CD14-positive monocyte (primary cell): ENCODE measurements at regions not wholly inside any gene's neighbourhood (a gene's known extent, or its start where the extent isn't known, plus 50 kb on each side); places are given as distances from the start of the nearest gene placed in this dataset.

Experiments used
- DNase-seq, 3 donors: peaks; one replicate each; pipeline ENCODE4 v3.0.0-alpha.2; 2011 to 2022
- H2AFZ ChIP-seq: 2 replicates; pipeline ENCODE4 v1.6.0; 2012; ENCODE audit warnings: mild to moderate bottlenecking, low read depth, low read length, inconsistent platforms; ENCODE audit not compliant: insufficient read depth, poor library complexity, severe bottlenecking
- H3K27ac ChIP-seq, 2 donors: 1 replicate in 1 of 2; 2 replicates in 1 of 2; pipeline ENCODE4 v1.5.1; 2012 to 2013; ENCODE audit warnings: low read length in 2 of 2, control low read depth in 1 of 2, inconsistent platforms in 1 of 2, low read depth in 1 of 2, mild to moderate bottlenecking in 1 of 2
- H3K27me3 ChIP-seq, 2 donors: one replicate each; pipeline versions ENCODE4 v1.6.0 to v1.6.1; 2011 to 2013; ENCODE audit warnings: low read length in 2 of 2; ENCODE audit not compliant: control insufficient read depth in 2 of 2, insufficient read depth in 2 of 2
- H3K36me3 ChIP-seq, 2 donors: replicated peaks in 1 of 2; 1 replicate in 1 of 2; 2 replicates in 1 of 2; pipeline versions ENCODE4 v1.5.1 to v1.6.1; 2012 to 2013; ENCODE audit warnings: low read length in 2 of 2, control low read depth in 1 of 2, inconsistent platforms in 1 of 2, mild to moderate bottlenecking in 1 of 2; ENCODE audit not compliant: insufficient read depth in 2 of 2, control insufficient read depth in 1 of 2
- H3K4me1 ChIP-seq, 2 donors: 1 replicate in 1 of 2; 2 replicates in 1 of 2; pipeline versions ENCODE4 v1.5.1 to v1.6.1; 2012 to 2013; ENCODE audit warnings: low read length in 2 of 2, control low read depth in 1 of 2, inconsistent platforms in 1 of 2, mild to moderate bottlenecking in 1 of 2, moderate library complexity in 1 of 2; ENCODE audit not compliant: insufficient read depth in 2 of 2, control insufficient read depth in 1 of 2
- H3K4me2 ChIP-seq: replicated peaks from 2 replicates; pipeline ENCODE3; 2012; ENCODE audit warnings: low read length, moderate library complexity, mild to moderate bottlenecking; ENCODE audit not compliant: poor library complexity, severe bottlenecking; ENCODE audit errors: extremely low read depth
- H3K4me3 ChIP-seq, 3 experiments: fragments of 200-600 bp in 1 of 3; sonication (generic) in 1 of 3; replicated peaks in 1 of 3; 1 replicate in 2 of 3; 2 replicates in 1 of 3; pipeline ENCODE4 v1.5.1; 2011 to 2013; ENCODE audit warnings: low read length in 3 of 3, mild to moderate bottlenecking in 3 of 3, control low read depth in 2 of 3, low read depth in 2 of 3, inconsistent platforms in 1 of 3, moderate library complexity in 1 of 3
- H3K79me2 ChIP-seq: 2 replicates; pipeline ENCODE4 v1.6.0; 2012; ENCODE audit warnings: mild to moderate bottlenecking, control low read depth, inconsistent platforms, low read length, moderate library complexity; ENCODE audit not compliant: insufficient read depth
- H3K9ac ChIP-seq: 2 replicates; pipeline ENCODE4 v1.6.0; 2017; ENCODE audit warnings: low read length, mild to moderate bottlenecking; ENCODE audit not compliant: insufficient read depth, poor library complexity, severe bottlenecking
- H3K9me3 ChIP-seq, 2 donors: replicated peaks in 1 of 2; 1 replicate in 1 of 2; 2 replicates in 1 of 2; pipeline versions ENCODE4 v1.5.1 to v1.6.1; 2012 to 2013; ENCODE audit warnings: low read length in 2 of 2, control low read depth in 1 of 2; ENCODE audit not compliant: control insufficient read depth in 1 of 2, insufficient read depth in 1 of 2
- H4K20me1 ChIP-seq: 2 replicates; pipeline ENCODE4 v1.6.0; 2012; ENCODE audit warnings: mild to moderate bottlenecking, low read length, control low read depth, moderate library complexity; ENCODE audit not compliant: insufficient read depth
- H3K27ac Mint-ChIP-seq, 7 donors: one replicate each; pipeline ENCODE4 v1.8.0; 2020; ENCODE audit warnings: mild to moderate bottlenecking in 7 of 7, mixed read lengths in 7 of 7, moderate library complexity in 6 of 7, inconsistent platforms in 2 of 7
- H3K27me3 Mint-ChIP-seq, 3 donors: one replicate each; pipeline ENCODE4 v1.8.0; 2021 to 2022; ENCODE audit warnings: low read depth in 3 of 3, mild to moderate bottlenecking in 3 of 3, mixed read lengths in 3 of 3, moderate library complexity in 3 of 3, inconsistent platforms in 1 of 3
- H3K36me3 Mint-ChIP-seq, 2 donors: one replicate each; pipeline ENCODE4 v1.8.0; 2020; ENCODE audit warnings: mixed read lengths in 2 of 2, inconsistent platforms in 1 of 2, mild to moderate bottlenecking in 1 of 2
- H3K4me1 Mint-ChIP-seq: one replicate; pipeline ENCODE4 v1.8.0; 2020; ENCODE audit warnings: mild to moderate bottlenecking, mixed read lengths
- H3K4me3 Mint-ChIP-seq, 2 donors: one replicate each; pipeline ENCODE4 v1.8.0; 2020; ENCODE audit warnings: mild to moderate bottlenecking in 2 of 2, mixed read lengths in 2 of 2, moderate library complexity in 1 of 2
- H3K9me3 Mint-ChIP-seq, 7 donors: one replicate each; pipeline ENCODE4 v1.8.0; 2020 to 2022; ENCODE audit warnings: mixed read lengths in 7 of 7, mild to moderate bottlenecking in 6 of 7, moderate library complexity in 6 of 7, inconsistent platforms in 2 of 7
- CTCF ChIP-seq: fragments of 200-600 bp; IDR thresholded peaks from one replicate; pipeline ENCODE4 v1.8.0; 2022; ENCODE audit warnings: antibody characterized with exemption, mild to moderate bottlenecking
- WGBS: methylation state at CpG from one replicate; pipeline ENCODE4 v1.1.5; 2013; ENCODE audit warnings: missing lambda C conversion rate; ENCODE audit not compliant: insufficient coverage; 5-methylcytosine and 5-hydroxymethylcytosine counted together
- intact Hi-C, 2 donors: fragments of 100-400 bp; cut with micrococcal nuclease; formaldehyde crosslinking; loops; one replicate each; pipeline versions ENCODE4 v1.15.0 to v1.15.1; 2023

- Mint-ChIP-seq H3K27ac (no peak overlapping the region), H3K4me1 (no peaks in the 10 kb centered on the region), H3K4me3 (no peak overlapping the region), H3K36me3 (no peaks in the 10 kb centered on the region), H3K27me3 (peaks cover 0 to 8% (median 5%) of the 10 kb centered on the region in 3 donors), H3K9me3 (peaks cover 0 to 2% (median 0%) of the 10 kb centered on the region in 7 donors)
- H3K4me3 ChIP-seq, result no peak overlapping the region
- H3K27me3 ChIP-seq, result peaks cover 0 to 2% of the 10 kb centered on the region in 2 donors
- no peaks in the 10 kb centered on the region for H3K9me3 ChIP-seq
- H3K36me3 ChIP-seq, result no peaks in the 10 kb centered on the region
- no peak overlapping the region for H3K9ac ChIP-seq
- no peaks in the 10 kb centered on the region for H3K79me2 ChIP-seq
- no peaks in the 10 kb centered on the region for H4K20me1 ChIP-seq
- TF ChIP-seq CTCF, result no peak
- WGBS, result no CpG with 5 or more reads among the region's 3 CpGs
- no peak overlapping the region for H3K27ac ChIP-seq
- intact Hi-C loops, result no loop called here
- no peak overlapping the region for H3K4me2 ChIP-seq
- no peak for DNase-seq
- no peak overlapping the region for H2AFZ ChIP-seq
- H3K4me1 ChIP-seq, result no peaks in the 10 kb centered on the region
Observed at GRCh38 chr10:91042069-91042468, 121.2 kb upstream of the ANKRD1 start.

- no peak for DNase-seq
- WGBS, result 82% methylated on average over 4 of the region's 8 CpGs
- peaks cover 0 to 2% (median 0%) of the 10 kb centered on the region in 7 donors for H3K9me3 Mint-ChIP-seq
- H3K36me3 Mint-ChIP-seq, result no peaks in the 10 kb centered on the region
- Histone ChIP-seq H4K20me1 (no peaks in the 10 kb centered on the region), H3K27me3 (peaks cover 0 to 2% of the 10 kb centered on the region in 2 donors), H3K4me1 (no peaks in the 10 kb centered on the region), H3K9ac (no peak overlapping the region), H3K4me2 (no peak overlapping the region), H3K36me3 (no peaks in the 10 kb centered on the region), H3K9me3 (no peaks in the 10 kb centered on the region), H3K79me2 (no peaks in the 10 kb centered on the region), H3K4me3 (no peak overlapping the region), H2AFZ (no peak overlapping the region), H3K27ac (no peak overlapping the region)
- H3K4me3 Mint-ChIP-seq, result no peak overlapping the region
- H3K27ac Mint-ChIP-seq, result no peak overlapping the region
- TF ChIP-seq CTCF, result no peak
- H3K4me1 Mint-ChIP-seq, result no peaks in the 10 kb centered on the region
- intact Hi-C loops, result no loop called here
- H3K27me3 Mint-ChIP-seq, result peaks cover 0 to 8% (median 4%) of the 10 kb centered on the region in 3 donors
Observed at GRCh38 chr10:91043173-91043910, 122.5 kb upstream of the ANKRD1 start.
